K562 (cell line): ENCODE measurements at regions not wholly inside any gene's neighbourhood (a gene's known extent, or its start where the extent isn't known, plus 50 kb on each side); places are given as distances from the start of the nearest gene placed in this dataset.

Source experiments
- HNRNPLL ChIP-seq: fragments of 200-400 bp; formaldehyde crosslinking; IDR thresholded peaks from 2 replicates; pipeline ENCODE4 v1.6.1; 2017; ENCODE audit warnings: low read length, low read depth, mild to moderate bottlenecking; ENCODE audit not compliant: poor library complexity, severe bottlenecking
- MAFF ChIP-seq: IDR thresholded peaks from 2 replicates; pipeline ENCODE4 v1.6.1; 2012; ENCODE audit warnings: low read length, improper control_type of control experiment
- RFX7 ChIP-seq: fragments of 250-450 bp; sonication (Bioruptor Pico); IDR thresholded peaks from 2 replicates; pipeline ENCODE4 v1.5.1; 2021; ENCODE audit warnings: mild to moderate bottlenecking
- RNF2 ChIP-seq: sonication (generic); IDR thresholded peaks from 2 replicates; pipeline ENCODE4 v1.6.1; 2016
- TFE3 ChIP-seq: fragments of 450-650 bp; formaldehyde crosslinking; IDR thresholded peaks from 2 replicates; pipeline ENCODE4 v1.4.0; 2020; ENCODE audit warnings: mild to moderate bottlenecking, mixed read lengths
- THRAP3 ChIP-seq: fragments of 450-650 bp; IDR thresholded peaks from 2 replicates; pipeline ENCODE4 v1.6.1; 2016; ENCODE audit warnings: mild to moderate bottlenecking, inconsistent platforms, borderline replicate concordance
- VEZF1 ChIP-seq: fragments of 200-800 bp; sonication (Bioruptor generic); IDR thresholded peaks from 2 replicates; pipeline ENCODE4 v1.6.1; 2017; ENCODE audit warnings: missing genetic modification characterization, missing compliant biosample characterization
- ZBTB49 ChIP-seq: sonication (generic); formaldehyde crosslinking; IDR thresholded peaks from 2 replicates; pipeline ENCODE4 v1.8.0; 2022; ENCODE audit warnings: missing genetic modification reagents, mild to moderate bottlenecking, borderline replicate concordance
- ZC3H11A ChIP-seq: IDR thresholded peaks from 2 replicates; pipeline ENCODE4 v1.6.1; 2012; ENCODE audit warnings: low read depth, low read length, improper control_type of control experiment
- ZNF23 ChIP-seq: fragments of 250-450 bp; sonication (Bioruptor Pico); IDR thresholded peaks from 2 replicates; pipeline ENCODE4 v1.4.0; 2020; ENCODE audit warnings: mild to moderate bottlenecking
- ZNF253 ChIP-seq: fragments of 250-450 bp; sonication (Bioruptor Pico); conservative IDR thresholded peaks from 2 replicates; pipeline ENCODE4 v1.6.1; 2021; ENCODE audit warnings: mild to moderate bottlenecking
- ZNF280A ChIP-seq: fragments of 450-650 bp; IDR thresholded peaks from 2 replicates; pipeline ENCODE4 v1.6.1; 2018; ENCODE audit warnings: mild to moderate bottlenecking, low read depth; ENCODE audit not compliant: partially characterized antibody
- ZNF316 ChIP-seq: fragments of 450-650 bp; IDR thresholded peaks from 2 replicates; pipeline ENCODE4 v1.6.1; 2016

- TF ChIP-seq ZNF280A, result no peak
- TF ChIP-seq RNF2, result no peak
- no peak for TF ChIP-seq ZNF23 (CRISPR knock-in tag)
- TF ChIP-seq MAFF, result peak; percentile 49; the same call in 1 of the 2 replicates
- TF ChIP-seq VEZF1, result no peak
- TF ChIP-seq HNRNPLL, result no peak
- no peak for TF ChIP-seq RFX7 (CRISPR knock-in tag)
- TF ChIP-seq THRAP3, result no peak
- TF ChIP-seq ZNF253 (CRISPR knock-in tag), result no peak
- no peak for TF ChIP-seq TFE3 (CRISPR knock-in tag)
- peak; percentile 70 for TF ChIP-seq ZNF316
- no peak for TF ChIP-seq ZBTB49
- no peak for TF ChIP-seq ZC3H11A
Observed at GRCh38 chr11:56886455-56886854, 102.3 kb upstream of the OR5AK2 start (continued).
